HG03565 (cell line): ENCODE measurements at regions not wholly inside any gene's neighbourhood (a gene's known extent, or its start where the extent isn't known, plus 50 kb on each side); places are given as distances from the start of the nearest gene placed in this dataset.
A peak's percentile ranks its signal among the peaks of the same experiment; 100 is the strongest.
"Not testable (repeated sequence)": the region's sequence is repeated elsewhere in the genome, so short reads cannot be mapped to it uniquely, and the experiment has no call there.

Source experiments
- ATAC-seq: cut with Tn5 transposase; IDR thresholded peaks from one replicate; pipeline ENCODE4 v1.9.1; 2021; ENCODE audit warnings: mild to moderate bottlenecking, moderate library complexity; ENCODE audit not compliant: unreplicated experiment

- not testable (repeated sequence) for ATAC-seq
These were observed 89.8 kb downstream of the DNAAF6 start for GRCh38 chrX:107296184-107296583.

GRCh38 chrX:107298276-107298675 is 91.9 kb downstream of the DNAAF6 start:
- ATAC-seq, result no peak

- no peak for ATAC-seq
These were observed 94.8 kb downstream of the DNAAF6 start for GRCh38 chrX:107301253-107301652.

GRCh38 chrX:107304141-107304540 is 97.7 kb downstream of the DNAAF6 start:
- no peak for ATAC-seq

GRCh38 chrX:107323786-107324492 is 117.5 kb downstream of the DNAAF6 start:
- no peak for ATAC-seq

GRCh38 chrX:107324493-107325310 is 118.3 kb downstream of the DNAAF6 start:
- ATAC-seq, result no peak

- ATAC-seq, result no peak
These were observed 119.1 kb downstream of the DNAAF6 start for GRCh38 chrX:107325467-107325866.

- ATAC-seq, result no peak
These were observed 101.4 kb upstream of the FRMPD3 start for GRCh38 chrX:107348051-107348450.

- no peak for ATAC-seq
These were observed 100.5 kb upstream of the FRMPD3 start for GRCh38 chrX:107348990-107349389.

- ATAC-seq, result no peak
These were observed 93.9 kb upstream of the FRMPD3 start for GRCh38 chrX:107355533-107355932.

GRCh38 chrX:107360788-107361360 is 88.6 kb upstream of the FRMPD3 start:
- no peak for ATAC-seq

- ATAC-seq, result not testable (repeated sequence)
These were observed 79.3 kb upstream of the FRMPD3 start for GRCh38 chrX:107370185-107370584.

GRCh38 chrX:107374132-107374531 is 75.3 kb upstream of the FRMPD3 start:
- no peak for ATAC-seq

- no peak for ATAC-seq
These were observed 74.6 kb upstream of the FRMPD3 start for GRCh38 chrX:107374831-107375230.

GRCh38 chrX:107376186-107376585 is 73.3 kb upstream of the FRMPD3 start:
- ATAC-seq, result not testable (repeated sequence)

GRCh38 chrX:107384397-107385105 is 64.9 kb upstream of the FRMPD3 start:
- ATAC-seq, result no peak

GRCh38 chrX:107389726-107390125 is 59.7 kb upstream of the FRMPD3 start:
- no peak for ATAC-seq

GRCh38 chrX:107393656-107394055 is 55.8 kb upstream of the FRMPD3 start:
- ATAC-seq, result not testable (repeated sequence)

GRCh38 chrX:107396235-107396634 is 53.2 kb upstream of the FRMPD3 start:
- no peak for ATAC-seq

- no peak for ATAC-seq
These were observed 52.7 kb upstream of the FRMPD3 start for GRCh38 chrX:107396783-107397182.

- peak; percentile 77 for ATAC-seq
These were observed 51.3 kb upstream of the FRMPD3 start for GRCh38 chrX:107398115-107398514.
